Memory B cell (primary cell): ENCODE measurements at regions not wholly inside any gene's neighbourhood (a gene's known extent, or its start where the extent isn't known, plus 50 kb on each side); places are given as distances from the start of the nearest gene placed in this dataset.

ENCODE experiments used
- ATAC-seq: fragments of 150-1000 bp; cut with Tn5 transposase; 2 replicates; pipeline ENCODE4 v1.10.0; 2021; ENCODE audit warnings: low read depth, mild to moderate bottlenecking, moderate library complexity
- DNase-seq, 2 donors: peaks; one replicate each; pipeline ENCODE4 v3.0.0; 2022; ENCODE audit warnings: low spot score in 2 of 2
- H3K27ac Mint-ChIP-seq: one replicate; pipeline ENCODE4 v1.8.0; 2022; ENCODE audit warnings: mild to moderate bottlenecking, moderate library complexity, mixed read lengths
- H3K27me3 Mint-ChIP-seq: one replicate; pipeline ENCODE4 v1.8.0; 2022; ENCODE audit warnings: mixed read lengths
- H3K36me3 Mint-ChIP-seq: one replicate; pipeline ENCODE4 v1.8.0; 2022; ENCODE audit warnings: mild to moderate bottlenecking, mixed read lengths
- H3K4me1 Mint-ChIP-seq: one replicate; pipeline ENCODE4 v1.8.0; 2022; ENCODE audit warnings: mixed read lengths
- H3K4me3 Mint-ChIP-seq: one replicate; pipeline ENCODE4 v1.8.0; 2022; ENCODE audit warnings: mild to moderate bottlenecking, moderate library complexity, mixed read lengths
- H3K9me3 Mint-ChIP-seq: one replicate; pipeline ENCODE4 v1.8.0; 2022; ENCODE audit warnings: mixed read lengths

DNA sequence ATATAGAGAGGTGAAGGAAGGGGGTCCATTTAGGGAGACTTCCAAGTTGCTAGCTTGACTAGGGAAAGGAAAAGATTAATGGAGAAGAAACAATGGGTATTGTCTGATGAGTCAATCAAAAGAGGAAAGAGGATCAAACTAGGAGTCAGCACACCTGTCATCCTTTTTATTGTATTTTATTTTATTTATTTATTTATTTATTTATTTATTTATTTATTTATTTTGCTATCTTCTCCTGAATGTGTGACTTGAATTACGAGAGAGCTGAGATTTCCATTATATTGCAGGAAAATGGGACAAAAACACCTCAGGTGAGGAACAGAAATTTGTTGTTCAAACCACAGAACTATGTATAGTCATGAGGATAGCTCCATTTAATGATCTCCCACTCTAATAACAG lies 58.9 kb downstream of the NUDT11 start:
- ATAC-seq (no peak), DNase-seq (no peak)
- H3K4me1 Mint-ChIP-seq = no peaks in the 10 kb centered on the region
- no peak overlapping the region for H3K4me3 Mint-ChIP-seq
- H3K27me3 Mint-ChIP-seq = peaks cover 3% of the 10 kb centered on the region
- no peaks in the 10 kb centered on the region for H3K36me3 Mint-ChIP-seq
- H3K9me3 Mint-ChIP-seq = no peaks in the 10 kb centered on the region
- H3K27ac Mint-ChIP-seq = no peak overlapping the region

DNA sequence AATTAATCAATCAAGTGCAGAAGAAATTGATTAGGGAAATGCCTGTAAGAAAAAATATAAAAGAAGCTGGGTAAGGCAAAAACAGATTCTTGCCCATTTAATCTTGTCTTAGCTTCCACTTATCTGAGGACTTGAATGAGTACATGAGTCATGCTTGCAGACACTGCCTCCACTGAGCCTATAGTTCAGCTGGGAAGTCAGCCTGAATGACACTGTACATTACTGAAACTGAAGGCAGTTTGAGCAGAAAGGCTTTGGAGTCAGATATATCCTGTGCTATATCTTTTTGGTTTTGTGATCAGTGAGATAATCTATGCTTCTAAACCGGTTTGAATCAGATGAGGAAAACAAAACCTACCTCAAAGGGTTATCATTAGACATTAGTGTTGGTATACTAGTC lies 61.3 kb downstream of the NUDT11 start:
- H3K27me3 Mint-ChIP-seq = peaks cover 3% of the 10 kb centered on the region
- no peaks in the 10 kb centered on the region for H3K9me3 Mint-ChIP-seq
- no peaks in the 10 kb centered on the region for H3K36me3 Mint-ChIP-seq
- H3K27ac Mint-ChIP-seq = no peak overlapping the region
- H3K4me3 Mint-ChIP-seq = no peak overlapping the region
- no peaks in the 10 kb centered on the region for H3K4me1 Mint-ChIP-seq
- ATAC-seq = no peak
- DNase-seq = no peak

DNA sequence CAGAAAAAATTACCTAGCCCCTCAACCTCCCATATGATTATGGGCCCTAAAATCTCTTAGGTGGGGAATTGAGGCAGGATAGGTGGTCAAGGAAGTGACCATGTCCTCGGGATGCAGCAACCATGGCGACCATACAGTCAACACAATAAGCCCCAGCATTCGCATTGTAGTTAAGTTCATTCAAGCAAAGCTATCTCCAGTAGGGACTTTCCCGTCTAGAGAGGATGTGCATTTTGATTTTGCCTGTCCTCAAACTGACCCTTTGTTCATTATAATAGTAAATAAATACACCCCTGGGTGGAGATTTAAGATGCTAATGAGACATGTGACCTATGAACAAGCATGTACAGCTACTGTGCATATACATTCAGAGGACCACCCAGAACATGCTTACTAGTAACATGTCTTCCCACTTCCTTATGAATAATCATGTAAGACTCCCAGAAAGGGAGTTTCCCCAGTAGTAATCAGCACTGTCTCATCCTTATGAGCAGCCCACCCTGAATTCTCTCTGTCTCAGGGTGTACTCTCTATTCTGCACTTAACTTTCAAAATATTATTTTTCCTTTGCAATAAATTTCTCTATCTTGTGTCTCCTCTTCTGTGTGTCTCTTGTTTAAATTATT lies 74.3 kb downstream of the NUDT11 start:
- H3K4me3 Mint-ChIP-seq = no peak overlapping the region
- no peaks in the 10 kb centered on the region for H3K4me1 Mint-ChIP-seq
- H3K36me3 Mint-ChIP-seq = no peaks in the 10 kb centered on the region
- ATAC-seq (peak; percentile 74), DNase-seq (no peak)
- H3K27me3 Mint-ChIP-seq = no peaks in the 10 kb centered on the region
- H3K27ac Mint-ChIP-seq = peak overlapping the region; percentile 41
- no peaks in the 10 kb centered on the region for H3K9me3 Mint-ChIP-seq

DNA sequence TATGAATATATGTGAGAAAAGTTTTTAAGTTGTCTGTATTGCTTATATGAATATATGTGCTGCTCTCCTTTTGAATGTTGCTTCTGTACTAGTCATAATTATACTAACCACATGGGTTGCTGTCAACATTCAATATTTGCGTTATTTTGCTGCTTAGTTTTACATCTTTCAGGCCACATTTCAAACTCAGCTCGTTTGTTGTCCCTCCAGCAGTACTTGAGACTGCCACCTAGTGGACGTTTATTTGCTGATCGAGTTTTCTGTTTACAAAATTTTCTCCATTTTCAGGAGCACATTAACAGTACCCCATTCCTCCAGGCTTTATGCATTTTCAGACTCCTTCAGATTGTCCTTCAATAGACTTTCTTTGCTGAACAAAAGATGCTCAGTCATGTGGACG lies 75.8 kb downstream of the NUDT11 start:
- Mint-ChIP-seq H3K27ac (peak overlapping the region; percentile 69), H3K27me3 (no peaks in the 10 kb centered on the region), H3K4me3 (no peak overlapping the region), H3K36me3 (no peaks in the 10 kb centered on the region), H3K4me1 (no peaks in the 10 kb centered on the region), H3K9me3 (no peaks in the 10 kb centered on the region)
- DNase-seq (peak; percentile 27 to 31), ATAC-seq (peak; percentile 35)

DNA sequence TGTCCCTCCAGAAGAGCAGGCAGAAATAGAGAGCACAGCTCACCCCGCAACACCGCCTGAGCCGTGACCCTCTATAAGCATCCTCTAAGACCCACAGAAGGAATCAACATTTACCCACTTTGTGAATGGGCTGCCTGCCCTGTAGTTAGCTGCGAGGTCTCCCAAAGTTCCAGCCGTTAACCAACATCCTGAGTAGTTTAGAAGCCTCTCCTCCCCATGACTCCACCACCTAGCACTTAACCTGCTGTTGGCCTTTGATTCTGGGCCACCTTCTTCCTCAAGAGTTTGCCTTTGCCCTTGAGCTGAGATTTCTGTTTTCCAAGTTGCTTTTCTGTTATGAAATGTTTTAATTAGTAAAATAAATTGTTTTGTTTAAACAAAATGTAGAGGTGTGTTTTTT lies 75.8 kb downstream of the NUDT10 start:
- Mint-ChIP-seq H3K27me3 (peaks cover 1% of the 10 kb centered on the region), H3K4me1 (no peaks in the 10 kb centered on the region), H3K4me3 (no peak overlapping the region), H3K9me3 (no peaks in the 10 kb centered on the region), H3K36me3 (peaks cover 2% of the 10 kb centered on the region), H3K27ac (no peak overlapping the region)
- DNase-seq (no peak), ATAC-seq (no peak)

DNA sequence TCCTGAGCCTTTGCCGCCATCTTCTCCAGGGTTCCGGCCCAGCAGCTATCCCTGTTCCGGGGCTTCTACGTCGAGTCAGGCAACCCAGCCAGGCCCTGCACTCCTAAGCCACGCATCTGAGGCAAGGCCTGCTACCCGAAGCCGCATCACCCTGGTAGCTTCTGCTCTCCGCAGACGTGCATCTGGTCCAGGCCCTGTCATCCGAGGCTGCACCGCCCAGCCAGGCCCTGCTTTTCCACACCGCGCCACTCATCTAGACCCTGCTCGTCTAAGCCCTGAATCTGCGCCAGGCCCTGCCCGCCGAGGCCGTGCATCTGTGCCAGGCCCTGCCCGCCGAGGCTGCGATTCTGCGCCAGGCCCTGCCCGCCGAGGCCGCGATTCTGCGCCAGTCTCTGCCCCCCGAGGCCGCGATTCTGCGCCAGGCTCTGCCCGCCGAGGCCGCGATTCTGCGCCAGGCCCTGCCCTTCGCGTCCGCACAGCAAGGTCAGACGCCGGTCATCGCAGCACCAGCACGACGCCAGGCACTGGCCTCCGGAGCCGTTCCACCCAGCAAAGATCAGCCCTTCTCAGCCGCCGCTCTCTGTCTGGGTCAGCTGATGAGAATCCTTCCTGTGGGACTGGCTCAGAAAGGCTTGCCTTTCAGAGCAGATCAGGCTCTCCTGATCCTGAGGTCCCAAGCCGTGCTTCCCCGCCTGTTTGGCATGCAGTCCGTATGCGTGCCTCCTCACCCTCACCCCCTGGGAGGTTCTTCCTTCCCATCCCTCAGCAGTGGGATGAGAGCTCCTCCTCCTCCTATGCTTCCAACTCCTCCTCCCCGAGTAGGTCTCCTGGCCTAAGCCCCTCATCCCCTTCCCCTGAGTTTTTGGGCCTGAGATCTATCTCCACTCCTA lies 75.1 kb downstream of the NUDT10 start:
- DNase-seq (no peak), ATAC-seq (no peak)
- Mint-ChIP-seq H3K27me3 (peaks cover under 1% of the 10 kb centered on the region), H3K4me1 (no peaks in the 10 kb centered on the region), H3K27ac (no peak overlapping the region), H3K36me3 (no peaks in the 10 kb centered on the region), H3K4me3 (no peak overlapping the region), H3K9me3 (no peaks in the 10 kb centered on the region)

DNA sequence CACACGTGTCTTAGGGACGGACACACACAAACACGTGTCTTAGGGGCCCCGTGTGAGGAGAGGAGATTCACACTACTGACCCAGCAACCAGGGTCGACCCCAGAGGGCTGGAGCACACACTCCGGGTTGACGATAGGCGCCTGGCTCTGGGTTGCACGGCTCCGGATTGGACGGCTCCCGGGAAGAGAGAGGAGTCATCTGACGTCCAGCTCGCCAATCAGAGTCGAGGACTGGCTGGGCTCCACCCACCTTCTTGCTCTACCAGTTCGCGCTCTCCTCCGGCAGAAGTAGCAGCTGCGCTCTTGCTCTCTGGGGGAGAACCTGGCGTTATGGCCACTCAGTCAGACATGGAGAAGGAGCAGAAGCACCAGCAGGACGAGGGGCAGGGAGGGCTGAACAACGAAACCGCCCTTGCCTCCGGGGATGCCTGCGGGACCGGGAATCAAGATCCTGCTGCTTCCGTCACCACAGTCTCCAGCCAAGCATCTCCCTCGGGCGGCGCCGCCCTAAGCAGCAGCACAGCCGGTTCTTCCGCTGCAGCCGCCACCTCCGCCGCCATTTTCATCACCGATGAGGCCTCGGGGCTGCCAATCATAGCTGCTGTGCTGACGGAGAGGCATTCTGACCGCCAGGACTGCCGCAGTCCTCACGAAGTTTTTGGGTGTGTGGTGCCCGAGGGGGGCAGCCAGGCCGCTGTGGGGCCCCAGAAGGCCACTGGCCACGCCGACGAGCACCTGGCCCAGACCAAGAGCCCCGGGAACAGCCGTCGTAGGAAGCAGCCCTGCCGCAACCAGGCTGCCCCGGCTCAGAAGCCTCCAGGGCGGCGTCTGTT lies 74.3 kb downstream of the NUDT10 start:
- no peaks in the 10 kb centered on the region for H3K27me3 Mint-ChIP-seq
- H3K4me1 Mint-ChIP-seq = no peaks in the 10 kb centered on the region
- no peaks in the 10 kb centered on the region for H3K9me3 Mint-ChIP-seq
- DNase-seq = no peak
- H3K27ac Mint-ChIP-seq = no peak overlapping the region
- ATAC-seq = no peak
- no peaks in the 10 kb centered on the region for H3K36me3 Mint-ChIP-seq
- no peak overlapping the region for H3K4me3 Mint-ChIP-seq

DNA sequence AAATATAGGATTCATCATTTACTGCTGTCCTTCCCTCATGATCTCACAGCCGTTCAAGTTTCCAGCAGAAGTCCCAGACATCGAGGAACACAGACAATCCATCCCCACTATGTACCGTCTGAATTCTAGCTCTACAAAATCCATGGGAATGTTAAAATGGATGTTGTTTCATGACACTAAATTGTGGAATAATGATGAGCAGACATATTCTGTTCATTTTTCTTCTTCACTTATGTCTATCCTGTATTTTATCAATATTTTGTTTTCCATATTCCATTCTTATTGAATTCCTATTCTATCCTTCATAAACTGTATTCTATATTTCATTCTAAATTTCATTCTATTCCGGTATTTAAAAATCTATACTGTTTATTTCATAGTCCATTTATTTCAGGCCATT lies 71.8 kb downstream of the NUDT10 start:
- Mint-ChIP-seq H3K36me3 (no peaks in the 10 kb centered on the region), H3K27ac (no peak overlapping the region), H3K27me3 (no peaks in the 10 kb centered on the region), H3K9me3 (no peaks in the 10 kb centered on the region), H3K4me1 (no peaks in the 10 kb centered on the region), H3K4me3 (no peak overlapping the region)
- no peak for DNase-seq
- ATAC-seq = no peak

DNA sequence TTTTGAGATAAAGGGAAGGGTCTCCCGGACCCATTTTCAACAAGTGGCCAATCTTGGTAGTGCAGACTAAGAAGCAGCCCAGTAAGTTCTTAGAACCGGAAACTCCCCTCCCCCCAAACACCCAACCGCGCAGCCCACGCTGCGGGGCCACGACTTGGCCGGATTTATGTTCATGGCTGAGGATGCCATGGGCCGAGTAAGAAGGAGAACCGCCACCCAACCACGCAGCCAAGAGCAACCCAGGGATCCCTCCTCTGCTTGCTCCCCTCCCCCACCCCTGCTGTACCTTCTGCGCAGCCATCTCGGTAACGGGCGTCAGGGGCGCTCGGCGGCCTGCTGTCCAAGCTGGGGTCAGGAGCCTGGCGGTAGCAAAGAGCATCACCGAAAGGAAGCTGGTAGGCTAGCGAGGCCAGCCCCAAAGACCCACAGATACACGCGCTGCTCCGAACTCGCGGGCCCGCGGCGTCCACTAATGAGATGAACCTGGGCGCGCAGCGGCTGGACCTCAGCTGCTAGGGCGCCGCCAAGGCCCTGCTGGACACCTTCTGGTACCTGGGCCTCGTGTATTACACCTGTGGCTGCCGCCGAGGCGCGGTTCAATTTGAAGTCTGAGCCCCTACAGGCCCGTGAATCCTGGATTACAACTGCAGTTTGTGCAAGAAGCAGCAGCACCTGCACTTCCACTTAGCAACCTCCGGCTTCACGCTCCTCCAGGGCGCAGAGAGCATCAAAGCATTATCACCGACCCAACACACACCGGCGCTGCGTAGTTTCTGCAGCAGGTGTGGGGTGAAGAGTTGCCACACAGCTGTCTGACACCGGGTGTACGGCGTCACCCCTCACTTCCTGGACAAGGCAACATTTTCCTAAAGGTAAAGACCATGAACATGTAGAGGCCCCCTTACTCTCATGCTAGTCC lies 63.4 kb downstream of the NUDT10 start:
- peak; percentile 34 to 42 for DNase-seq
- peak overlapping the region; percentile 90 for H3K27ac Mint-ChIP-seq
- H3K9me3 Mint-ChIP-seq = peaks cover 4% of the 10 kb centered on the region
- peaks cover 8% of the 10 kb centered on the region for H3K36me3 Mint-ChIP-seq
- peaks cover 11% of the 10 kb centered on the region for H3K4me1 Mint-ChIP-seq
- no peaks in the 10 kb centered on the region for H3K27me3 Mint-ChIP-seq
- ATAC-seq = peak; percentile 90
- peak overlapping the region; percentile 89 for H3K4me3 Mint-ChIP-seq

DNA sequence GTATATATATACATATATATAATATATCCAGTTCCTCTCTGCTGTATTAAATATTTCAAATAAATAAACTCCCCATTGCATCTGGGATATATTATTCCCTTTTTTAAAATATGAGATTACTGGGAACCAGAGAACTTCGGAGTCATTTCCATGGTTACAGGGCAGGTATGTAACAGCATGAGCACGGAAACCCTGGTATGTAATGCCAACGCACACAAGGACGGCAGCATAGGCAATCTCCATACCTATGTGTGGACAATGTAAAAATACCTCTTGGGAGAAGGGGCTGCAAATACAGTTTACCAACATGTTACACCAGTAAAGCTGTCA lies 62.8 kb downstream of the NUDT10 start:
- Mint-ChIP-seq H3K27ac (peak overlapping the region; percentile 90), H3K27me3 (no peaks in the 10 kb centered on the region), H3K9me3 (peaks cover 4% of the 10 kb centered on the region), H3K4me3 (peak overlapping the region; percentile 89), H3K4me1 (peaks cover 11% of the 10 kb centered on the region), H3K36me3 (peaks cover 13% of the 10 kb centered on the region)
- ATAC-seq (no peak), DNase-seq (no peak)
